ENCODE measurements at regions not wholly inside any gene's neighbourhood (a gene's known extent, or its start where the extent isn't known, plus 50 kb on each side); places are given as distances from the start of the nearest gene placed in this dataset.

GRCh38 chr14:51568366-51568765, 83.3 kb upstream of the FRMD6 start:
- POLR2A ChIA-PET: interaction anchor here (0.6 kb wide), 1 partner anchor 24 kb away, joined by 4 read pairs; no protein-coding TSS in a partner anchor

GRCh38 chr14:51573607-51574006, 78.1 kb upstream of the FRMD6 start:
- Histone ChIP-seq H3K4me3 (ENCODE audit: control insufficient read depth in 1 of 7, extremely low read depth in 1 of 7, insufficient read depth in 4 of 7, low read depth in 2 of 7, low read length in 6 of 7) (no peak overlapping the region), H3K27me3 (replicated peaks in 2 of 5; ENCODE audit: control insufficient read depth in 4 of 5, insufficient read depth in 5 of 5, low read length in 4 of 5) (peaks cover 0 to 13% (median 9%) of the 10 kb centered on the region in 5 experiments), H3K9me3 (ENCODE audit: control extremely low read depth in 1 of 5, control insufficient read depth in 4 of 5, insufficient read depth in 2 of 5, low read depth in 1 of 5, low read length in 4 of 5) (no peaks in the 10 kb centered on the region), H3K4me1 (ENCODE audit: control extremely low read depth in 1 of 4, control insufficient read depth in 4 of 4, insufficient read depth in 4 of 4, low read length in 3 of 4) (no peaks in the 10 kb centered on the region), H3K36me3 (ENCODE audit: control insufficient read depth in 4 of 4, insufficient read depth in 4 of 4, low read length in 3 of 4) (no peaks in the 10 kb centered on the region), H3K27ac (ENCODE audit: insufficient read depth in 1 of 2, low read depth in 1 of 2, low read length in 2 of 2, poor library complexity in 1 of 2, severe bottlenecking in 2 of 2) (no peak overlapping the region)
- 100% methylated on average over 5 of the region's 6 CpGs for WGBS (ENCODE audit: insufficient coverage)
- POLR2A ChIA-PET: no interaction called here
- CTCF ChIA-PET: no interaction called here
- no peak for DNase-seq

More at GRCh38 chr14:51568366-51568765, 83.3 kb upstream of the FRMD6 start:
- DNase-seq: no peak
- CTCF ChIA-PET: no interaction called here
- H3K4me1 ChIP-seq (ENCODE audit: control extremely low read depth in 1 of 4, control insufficient read depth in 4 of 4, insufficient read depth in 4 of 4, low read length in 3 of 4): no peaks in the 10 kb centered on the region
- no peaks in the 10 kb centered on the region for H3K9me3 ChIP-seq (ENCODE audit: control extremely low read depth in 1 of 5, control insufficient read depth in 4 of 5, insufficient read depth in 2 of 5, low read depth in 1 of 5, low read length in 4 of 5)
- no peak overlapping the region for H3K27ac ChIP-seq (ENCODE audit: insufficient read depth in 1 of 2, low read depth in 1 of 2, low read length in 2 of 2, poor library complexity in 1 of 2, severe bottlenecking in 2 of 2)
- 100% methylated on average over 1 of the region's 2 CpGs for WGBS (ENCODE audit: insufficient coverage)
- H3K36me3 ChIP-seq (ENCODE audit: control insufficient read depth in 4 of 4, insufficient read depth in 4 of 4, low read length in 3 of 4): no peaks in the 10 kb centered on the region
- peaks cover 0 to 10% (median 2%) of the 10 kb centered on the region in 5 experiments for H3K27me3 ChIP-seq (replicated peaks in 2 of 5; ENCODE audit: control insufficient read depth in 4 of 5, insufficient read depth in 5 of 5, low read length in 4 of 5)
- no peak overlapping the region for H3K4me3 ChIP-seq (ENCODE audit: control insufficient read depth in 1 of 7, extremely low read depth in 1 of 7, insufficient read depth in 4 of 7, low read depth in 2 of 7, low read length in 6 of 7)

- ChIA-PET POLR2A (no interaction called here), CTCF (no interaction called here)
- DNase-seq: no peak
Measured at GRCh38 chr14:51574009-51574408, 77.7 kb upstream of the FRMD6 start.

GRCh38 chr14:51575349-51576116, 76.2 kb upstream of the FRMD6 start:
- no peak overlapping the region for H3K4me3 ChIP-seq (ENCODE audit: control insufficient read depth in 1 of 7, extremely low read depth in 1 of 7, insufficient read depth in 4 of 7, low read depth in 2 of 7, low read length in 6 of 7)
- CTCF ChIA-PET: no interaction called here
- H3K9me3 ChIP-seq (ENCODE audit: control extremely low read depth in 1 of 5, control insufficient read depth in 4 of 5, insufficient read depth in 2 of 5, low read depth in 1 of 5, low read length in 4 of 5): no peaks in the 10 kb centered on the region
- H3K27me3 ChIP-seq (replicated peaks in 2 of 5; ENCODE audit: control insufficient read depth in 4 of 5, insufficient read depth in 5 of 5, low read length in 4 of 5): peaks cover 0 to 13% (median 9%) of the 10 kb centered on the region in 5 experiments
- no peak for DNase-seq
- H3K36me3 ChIP-seq (ENCODE audit: control insufficient read depth in 4 of 4, insufficient read depth in 4 of 4, low read length in 3 of 4): no peaks in the 10 kb centered on the region
- H3K27ac ChIP-seq (ENCODE audit: insufficient read depth in 1 of 2, low read depth in 1 of 2, low read length in 2 of 2, poor library complexity in 1 of 2, severe bottlenecking in 2 of 2): no peak overlapping the region
- WGBS (ENCODE audit: insufficient coverage): 84% methylated on average over 11 of the region's 11 CpGs
- H3K4me1 ChIP-seq (ENCODE audit: control extremely low read depth in 1 of 4, control insufficient read depth in 4 of 4, insufficient read depth in 4 of 4, low read length in 3 of 4): no peaks in the 10 kb centered on the region
- POLR2A ChIA-PET: no interaction called here

More at GRCh38 chr14:51574009-51574408, 77.7 kb upstream of the FRMD6 start:
- Histone ChIP-seq H3K36me3 (ENCODE audit: control insufficient read depth in 4 of 4, insufficient read depth in 4 of 4, low read length in 3 of 4) (no peaks in the 10 kb centered on the region), H3K9me3 (ENCODE audit: control extremely low read depth in 1 of 5, control insufficient read depth in 4 of 5, insufficient read depth in 2 of 5, low read depth in 1 of 5, low read length in 4 of 5) (no peaks in the 10 kb centered on the region), H3K4me3 (ENCODE audit: control insufficient read depth in 1 of 7, extremely low read depth in 1 of 7, insufficient read depth in 4 of 7, low read depth in 2 of 7, low read length in 6 of 7) (no peak overlapping the region), H3K27me3 (replicated peaks in 2 of 5; ENCODE audit: control insufficient read depth in 4 of 5, insufficient read depth in 5 of 5, low read length in 4 of 5) (peaks cover 0 to 13% (median 9%) of the 10 kb centered on the region in 5 experiments), H3K4me1 (ENCODE audit: control extremely low read depth in 1 of 4, control insufficient read depth in 4 of 4, insufficient read depth in 4 of 4, low read length in 3 of 4) (no peaks in the 10 kb centered on the region), H3K27ac (ENCODE audit: insufficient read depth in 1 of 2, low read depth in 1 of 2, low read length in 2 of 2, poor library complexity in 1 of 2, severe bottlenecking in 2 of 2) (no peak overlapping the region)

GRCh38 chr14:51576117-51576430, 75.6 kb upstream of the FRMD6 start:
- peaks cover 0 to 13% (median 10%) of the 10 kb centered on the region in 5 experiments for H3K27me3 ChIP-seq (replicated peaks in 2 of 5; ENCODE audit: control insufficient read depth in 4 of 5, insufficient read depth in 5 of 5, low read length in 4 of 5)

GRCh38 chr14:51576879-51577278, 74.8 kb upstream of the FRMD6 start:
- H3K27ac ChIP-seq (ENCODE audit: insufficient read depth in 1 of 2, low read depth in 1 of 2, low read length in 2 of 2, poor library complexity in 1 of 2, severe bottlenecking in 2 of 2): no peak overlapping the region
- no peaks in the 10 kb centered on the region for H3K36me3 ChIP-seq (ENCODE audit: control insufficient read depth in 4 of 4, insufficient read depth in 4 of 4, low read length in 3 of 4)
- 80% methylated on average over 1 of the region's 1 CpG for WGBS (ENCODE audit: insufficient coverage)

More at GRCh38 chr14:51576117-51576430, 75.6 kb upstream of the FRMD6 start:
- ChIA-PET CTCF (no interaction called here), POLR2A (no interaction called here)
- H3K36me3 ChIP-seq (ENCODE audit: control insufficient read depth in 4 of 4, insufficient read depth in 4 of 4, low read length in 3 of 4): no peaks in the 10 kb centered on the region
- no peak overlapping the region for H3K4me3 ChIP-seq (ENCODE audit: control insufficient read depth in 1 of 7, extremely low read depth in 1 of 7, insufficient read depth in 4 of 7, low read depth in 2 of 7, low read length in 6 of 7)
- DNase-seq: no peak
- H3K9me3 ChIP-seq (ENCODE audit: control extremely low read depth in 1 of 5, control insufficient read depth in 4 of 5, insufficient read depth in 2 of 5, low read depth in 1 of 5, low read length in 4 of 5): no peaks in the 10 kb centered on the region
- WGBS (ENCODE audit: insufficient coverage): 100% methylated on average over 1 of the region's 3 CpGs
- H3K4me1 ChIP-seq (ENCODE audit: control extremely low read depth in 1 of 4, control insufficient read depth in 4 of 4, insufficient read depth in 4 of 4, low read length in 3 of 4): no peaks in the 10 kb centered on the region
- no peak overlapping the region for H3K27ac ChIP-seq (ENCODE audit: insufficient read depth in 1 of 2, low read depth in 1 of 2, low read length in 2 of 2, poor library complexity in 1 of 2, severe bottlenecking in 2 of 2)

GRCh38 chr14:51578853-51579252, 72.9 kb upstream of the FRMD6 start:
- Histone ChIP-seq H3K4me1 (ENCODE audit: control extremely low read depth in 1 of 4, control insufficient read depth in 4 of 4, insufficient read depth in 4 of 4, low read length in 3 of 4) (no peaks in the 10 kb centered on the region), H3K9me3 (ENCODE audit: control extremely low read depth in 1 of 5, control insufficient read depth in 4 of 5, insufficient read depth in 2 of 5, low read depth in 1 of 5, low read length in 4 of 5) (no peaks in the 10 kb centered on the region), H3K27me3 (replicated peaks in 2 of 5; ENCODE audit: control insufficient read depth in 4 of 5, insufficient read depth in 5 of 5, low read length in 4 of 5) (peaks cover 0 to 10% (median 5%) of the 10 kb centered on the region in 5 experiments), H3K4me3 (ENCODE audit: control insufficient read depth in 1 of 7, extremely low read depth in 1 of 7, insufficient read depth in 4 of 7, low read depth in 2 of 7, low read length in 6 of 7) (no peak overlapping the region), H3K36me3 (ENCODE audit: control insufficient read depth in 4 of 4, insufficient read depth in 4 of 4, low read length in 3 of 4) (no peaks in the 10 kb centered on the region), H3K27ac (ENCODE audit: insufficient read depth in 1 of 2, low read depth in 1 of 2, low read length in 2 of 2, poor library complexity in 1 of 2, severe bottlenecking in 2 of 2) (no peak overlapping the region)
- no peak for DNase-seq
- 80% methylated on average over 1 of the region's 2 CpGs for WGBS (ENCODE audit: insufficient coverage)
- ChIA-PET POLR2A (no interaction called here), CTCF (no interaction called here)

More at GRCh38 chr14:51576879-51577278, 74.8 kb upstream of the FRMD6 start:
- H3K4me3 ChIP-seq (ENCODE audit: control insufficient read depth in 1 of 7, extremely low read depth in 1 of 7, insufficient read depth in 4 of 7, low read depth in 2 of 7, low read length in 6 of 7): no peak overlapping the region
- CTCF ChIA-PET: no interaction called here
- H3K27me3 ChIP-seq (replicated peaks in 2 of 5; ENCODE audit: control insufficient read depth in 4 of 5, insufficient read depth in 5 of 5, low read length in 4 of 5): peaks cover 0 to 13% (median 10%) of the 10 kb centered on the region in 5 experiments
- H3K4me1 ChIP-seq (ENCODE audit: control extremely low read depth in 1 of 4, control insufficient read depth in 4 of 4, insufficient read depth in 4 of 4, low read length in 3 of 4): no peaks in the 10 kb centered on the region
- POLR2A ChIA-PET: no interaction called here
- no peak for DNase-seq
- H3K9me3 ChIP-seq (ENCODE audit: control extremely low read depth in 1 of 5, control insufficient read depth in 4 of 5, insufficient read depth in 2 of 5, low read depth in 1 of 5, low read length in 4 of 5): no peaks in the 10 kb centered on the region
